PC-3 (cell line): ENCODE measurements at regions not wholly inside any gene's neighbourhood (a gene's known extent, or its start where the extent isn't known, plus 50 kb on each side); places are given as distances from the start of the nearest gene placed in this dataset.
"Not testable (repeated sequence)": the region's sequence is repeated elsewhere in the genome, so short reads cannot be mapped to it uniquely, and the experiment has no call there.

ENCODE experiments used
- ATAC-seq: fragments of 200-7000 bp; cut with Tn5 transposase; 2 replicates; pipeline ENCODE4 v1.9.1; 2020; ENCODE audit warnings: mild to moderate bottlenecking, moderate library complexity
- BruUV-seq: library from RNA; stranded (reverse); fragments of 400-500 nt; replicated peaks from 2 replicates; lab custom pipeline; 2021; lab: Mats Ljungman, UMichigan
- CTCF ChIA-PET: fragments of 300-600 bp; sonication (Branson Sonifier 250); formaldehyde crosslinking; loops from one replicate; lab custom pipeline; 2022; ENCODE audit warnings: antibody characterized with exemption; lab: Charles Lee
- POLR2A ChIA-PET: fragments of 300-600 bp; sonication (Branson Sonifier 250); formaldehyde crosslinking; loops from one replicate; lab custom pipeline; 2022; ENCODE audit warnings: antibody characterized with exemption; ENCODE audit not compliant: unreplicated experiment; lab: Charles Lee
- DNase-seq: peaks from one replicate; pipeline ENCODE4 v3.0.0-alpha.2; 2015
- H2AFZ ChIP-seq: fragments of 300-600 bp; sonication (generic); 2 replicates; pipeline ENCODE4 v1.6.0; 2016; ENCODE audit warnings: antibody characterized with exemption, low read length
- H3F3A ChIP-seq: fragments of 300-600 bp; sonication (generic); one replicate; pipeline ENCODE4 v1.6.0; 2017; ENCODE audit warnings: antibody characterized with exemption, low read length, control low read depth, mild to moderate bottlenecking; ENCODE audit not compliant: unreplicated experiment
- H3K27ac ChIP-seq: fragments of 300-600 bp; sonication (generic); 2 replicates; pipeline ENCODE4 v1.5.1; 2016; ENCODE audit warnings: mild to moderate bottlenecking, low read length
- H3K27me3 ChIP-seq: fragments of 300-600 bp; sonication (generic); 2 replicates; pipeline ENCODE4 v1.6.1; 2016; ENCODE audit warnings: low read length, mixed read lengths
- H3K36me3 ChIP-seq: fragments of 300-600 bp; sonication (generic); 2 replicates; pipeline ENCODE4 v1.6.1; 2016; ENCODE audit warnings: low read depth, mixed run types, low read length, mixed read lengths
- H3K4me1 ChIP-seq: fragments of 300-600 bp; sonication (generic); 2 replicates; pipeline ENCODE4 v1.5.1; 2016; ENCODE audit warnings: low read length; ENCODE audit not compliant: insufficient read depth
- H3K4me2 ChIP-seq: fragments of 300-600 bp; sonication (generic); 2 replicates; pipeline ENCODE4 v1.6.0; 2016; ENCODE audit warnings: low read length
- H3K4me3 ChIP-seq: fragments of 300-600 bp; sonication (generic); 2 replicates; pipeline ENCODE4 v1.5.1; 2016; ENCODE audit warnings: mild to moderate bottlenecking, low read length, mixed read lengths
- H3K79me2 ChIP-seq: fragments of 300-600 bp; sonication (generic); 2 replicates; pipeline ENCODE4 v1.6.1; 2017; ENCODE audit warnings: low read length, mixed read lengths
- H3K9ac ChIP-seq: fragments of 300-600 bp; sonication (generic); 2 replicates; pipeline ENCODE4 v1.6.0; 2016; ENCODE audit warnings: mild to moderate bottlenecking, low read length
- H3K9me2 ChIP-seq: fragments of 300-600 bp; sonication (generic); replicated peaks from 2 replicates; pipeline ENCODE4 v1.6.1; 2016; ENCODE audit warnings: mixed run types, low read length, mixed read lengths
- H3K9me3 ChIP-seq: fragments of 300-600 bp; sonication (generic); 2 replicates; pipeline ENCODE4 v1.6.1; 2016; ENCODE audit warnings: low read length, mixed read lengths
- H4K20me1 ChIP-seq: fragments of 300-600 bp; sonication (generic); 2 replicates; pipeline ENCODE4 v1.6.1; 2016; ENCODE audit warnings: low read length, mixed read lengths
- EZH2 ChIP-seq: fragments of 300-600 bp; sonication (generic); IDR thresholded peaks from one replicate; pipeline ENCODE4 v1.6.1; 2017; ENCODE audit warnings: antibody characterized with exemption, mild to moderate bottlenecking, low read length; ENCODE audit not compliant: unreplicated experiment
- EZH2phosphoT487 ChIP-seq: fragments of 300-600 bp; sonication (generic); IDR thresholded peaks from 2 replicates; pipeline ENCODE4 v1.6.1; 2018; ENCODE audit warnings: mild to moderate bottlenecking, antibody characterized with exemption, low read length, borderline replicate concordance
- intact Hi-C: fragments of 100-400 bp; cut with micrococcal nuclease; formaldehyde crosslinking; loops from 2 replicates; pipeline ENCODE4 v1.9.0; 2023
- TF ChIP-seq, protein P1 (sequence below): fragments of 300-600 bp; sonication (generic); conservative IDR thresholded peaks from 2 replicates; pipeline ENCODE4 v1.5.1; 2017; ENCODE audit warnings: antibody characterized with exemption, low read depth, mild to moderate bottlenecking, low read length

- H2AFZ ChIP-seq = no peak overlapping the region
- H3K9me3 ChIP-seq = no peaks in the 10 kb centered on the region
- no peak overlapping the region for H3K9ac ChIP-seq
- H3K9me2 ChIP-seq = no peaks in the 10 kb centered on the region
- H4K20me1 ChIP-seq = no peaks in the 10 kb centered on the region
- no peak for ATAC-seq
- no peak overlapping the region for H3K4me3 ChIP-seq
- BruUV-seq = no TSS peak
- H3K36me3 ChIP-seq = no peaks in the 10 kb centered on the region
- H3K27ac ChIP-seq = no peak overlapping the region
- POLR2A ChIA-PET = no interaction called here
- no peaks in the 10 kb centered on the region for H3F3A ChIP-seq
- CTCF ChIA-PET = no interaction called here
- no peaks in the 10 kb centered on the region for H3K79me2 ChIP-seq
- intact Hi-C loops = no loop called here
- no peak for DNase-seq
- TF ChIP-seq EZH2 = no peak
- TF ChIP-seq, protein P1, sequence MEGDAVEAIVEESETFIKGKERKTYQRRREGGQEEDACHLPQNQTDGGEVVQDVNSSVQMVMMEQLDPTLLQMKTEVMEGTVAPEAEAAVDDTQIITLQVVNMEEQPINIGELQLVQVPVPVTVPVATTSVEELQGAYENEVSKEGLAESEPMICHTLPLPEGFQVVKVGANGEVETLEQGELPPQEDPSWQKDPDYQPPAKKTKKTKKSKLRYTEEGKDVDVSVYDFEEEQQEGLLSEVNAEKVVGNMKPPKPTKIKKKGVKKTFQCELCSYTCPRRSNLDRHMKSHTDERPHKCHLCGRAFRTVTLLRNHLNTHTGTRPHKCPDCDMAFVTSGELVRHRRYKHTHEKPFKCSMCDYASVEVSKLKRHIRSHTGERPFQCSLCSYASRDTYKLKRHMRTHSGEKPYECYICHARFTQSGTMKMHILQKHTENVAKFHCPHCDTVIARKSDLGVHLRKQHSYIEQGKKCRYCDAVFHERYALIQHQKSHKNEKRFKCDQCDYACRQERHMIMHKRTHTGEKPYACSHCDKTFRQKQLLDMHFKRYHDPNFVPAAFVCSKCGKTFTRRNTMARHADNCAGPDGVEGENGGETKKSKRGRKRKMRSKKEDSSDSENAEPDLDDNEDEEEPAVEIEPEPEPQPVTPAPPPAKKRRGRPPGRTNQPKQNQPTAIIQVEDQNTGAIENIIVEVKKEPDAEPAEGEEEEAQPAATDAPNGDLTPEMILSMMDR = no peak
- no peak for TF ChIP-seq EZH2phosphoT487
- H3K27me3 ChIP-seq = no peaks in the 10 kb centered on the region
- no peak overlapping the region for H3K4me2 ChIP-seq
- no peaks in the 10 kb centered on the region for H3K4me1 ChIP-seq
These were observed 233.6 kb downstream of the SMAD2 start for GRCh38 chr18:47696870-47697269.

- DNase-seq = no peak
- Histone ChIP-seq H3K4me1 (no peaks in the 10 kb centered on the region), H3F3A (no peaks in the 10 kb centered on the region), H3K4me2 (no peak overlapping the region), H3K4me3 (no peak overlapping the region), H3K9me2 (no peaks in the 10 kb centered on the region), H3K9ac (no peak overlapping the region), H3K27me3 (no peaks in the 10 kb centered on the region), H3K9me3 (no peaks in the 10 kb centered on the region), H4K20me1 (no peaks in the 10 kb centered on the region), H3K27ac (no peak overlapping the region), H3K36me3 (no peaks in the 10 kb centered on the region), H2AFZ (no peak overlapping the region), H3K79me2 (no peaks in the 10 kb centered on the region)
- CTCF ChIA-PET = no interaction called here
- BruUV-seq = no TSS peak
- intact Hi-C loops = no loop called here
- no peak for ATAC-seq
- TF ChIP-seq EZH2 = no peak
- TF ChIP-seq, protein P1 = no peak
- TF ChIP-seq EZH2phosphoT487 = no peak
- POLR2A ChIA-PET = no interaction called here
These were observed 238.8 kb downstream of the SMAD2 start for GRCh38 chr18:47691611-47692010.

DNA sequence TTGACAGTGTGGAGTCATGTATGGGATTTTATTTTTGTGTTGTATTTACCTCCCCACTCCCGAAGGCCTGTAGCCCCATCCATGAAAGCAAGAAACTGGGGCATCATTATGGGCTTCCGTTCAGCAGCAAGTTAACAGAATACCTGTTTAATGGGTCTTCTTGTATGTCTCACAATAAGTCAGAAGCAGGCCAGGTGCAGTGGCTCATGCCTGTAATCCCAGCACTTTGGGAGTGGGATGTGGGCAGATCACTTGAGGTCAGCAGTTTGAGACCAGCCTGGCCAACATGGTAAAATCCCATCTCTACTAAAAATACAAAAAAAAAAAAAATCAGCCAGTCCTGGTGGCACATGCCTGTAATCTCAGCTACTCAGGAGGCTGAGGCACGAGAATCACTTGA, 239.7 kb downstream of the SMAD2 start:
- H3K4me2 ChIP-seq, H3K27me3 ChIP-seq, CTCF ChIA-PET, H3F3A ChIP-seq, H3K9me3 ChIP-seq, H3K4me3 ChIP-seq, DNase-seq, ATAC-seq, H3K4me1 ChIP-seq, POLR2A ChIA-PET, H3K36me3 ChIP-seq, intact Hi-C loops, H3K27ac ChIP-seq, H4K20me1 ChIP-seq, H3K79me2 ChIP-seq, H3K9ac ChIP-seq, H2AFZ ChIP-seq, H3K9me2 ChIP-seq, BruUV-seq: not testable (repeated sequence)
